ENCODE measurements at regions not wholly inside any gene's neighbourhood (a gene's known extent, or its start where the extent isn't known, plus 50 kb on each side); places are given as distances from the start of the nearest gene placed in this dataset.

GRCh38 chr13:58051807-58052375, 420.3 kb downstream of the PCDH17 start:
- DNase-seq (ENCODE audit: low spot score): no peak
- no peak overlapping the region for H3K4me3 ChIP-seq
- H3K27ac ChIP-seq: no peak overlapping the region
- TF ChIP-seq, protein P1, sequence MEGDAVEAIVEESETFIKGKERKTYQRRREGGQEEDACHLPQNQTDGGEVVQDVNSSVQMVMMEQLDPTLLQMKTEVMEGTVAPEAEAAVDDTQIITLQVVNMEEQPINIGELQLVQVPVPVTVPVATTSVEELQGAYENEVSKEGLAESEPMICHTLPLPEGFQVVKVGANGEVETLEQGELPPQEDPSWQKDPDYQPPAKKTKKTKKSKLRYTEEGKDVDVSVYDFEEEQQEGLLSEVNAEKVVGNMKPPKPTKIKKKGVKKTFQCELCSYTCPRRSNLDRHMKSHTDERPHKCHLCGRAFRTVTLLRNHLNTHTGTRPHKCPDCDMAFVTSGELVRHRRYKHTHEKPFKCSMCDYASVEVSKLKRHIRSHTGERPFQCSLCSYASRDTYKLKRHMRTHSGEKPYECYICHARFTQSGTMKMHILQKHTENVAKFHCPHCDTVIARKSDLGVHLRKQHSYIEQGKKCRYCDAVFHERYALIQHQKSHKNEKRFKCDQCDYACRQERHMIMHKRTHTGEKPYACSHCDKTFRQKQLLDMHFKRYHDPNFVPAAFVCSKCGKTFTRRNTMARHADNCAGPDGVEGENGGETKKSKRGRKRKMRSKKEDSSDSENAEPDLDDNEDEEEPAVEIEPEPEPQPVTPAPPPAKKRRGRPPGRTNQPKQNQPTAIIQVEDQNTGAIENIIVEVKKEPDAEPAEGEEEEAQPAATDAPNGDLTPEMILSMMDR (IDR thresholded peaks at IDR 0.05): no peak

DNA sequence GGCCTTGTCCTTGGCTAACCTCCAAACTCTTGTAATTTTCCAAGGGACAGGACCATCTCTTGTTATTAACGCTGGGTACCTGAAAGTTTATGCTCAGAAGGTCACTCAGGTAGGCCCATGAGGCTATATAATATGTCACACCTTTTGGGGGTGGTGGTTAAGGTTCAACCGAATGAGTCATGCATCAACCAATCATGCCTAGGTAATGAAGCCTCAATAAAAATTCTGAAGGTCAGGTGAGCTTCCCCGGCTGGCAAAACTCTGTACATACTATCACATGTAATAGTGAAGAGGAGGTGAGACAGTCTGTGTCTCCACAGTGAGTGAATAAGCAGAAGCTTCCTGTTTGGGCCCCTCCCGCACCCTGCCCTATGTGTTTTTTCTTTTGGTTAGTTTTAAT, 424.9 kb downstream of the PCDH17 start:
- no peak for DNase-seq (ENCODE audit: low spot score)
- Histone ChIP-seq H3K27ac (no peak overlapping the region), H3K4me3 (no peak overlapping the region)
- TF ChIP-seq, protein P1 (IDR thresholded peaks at IDR 0.05): no peak

DNA sequence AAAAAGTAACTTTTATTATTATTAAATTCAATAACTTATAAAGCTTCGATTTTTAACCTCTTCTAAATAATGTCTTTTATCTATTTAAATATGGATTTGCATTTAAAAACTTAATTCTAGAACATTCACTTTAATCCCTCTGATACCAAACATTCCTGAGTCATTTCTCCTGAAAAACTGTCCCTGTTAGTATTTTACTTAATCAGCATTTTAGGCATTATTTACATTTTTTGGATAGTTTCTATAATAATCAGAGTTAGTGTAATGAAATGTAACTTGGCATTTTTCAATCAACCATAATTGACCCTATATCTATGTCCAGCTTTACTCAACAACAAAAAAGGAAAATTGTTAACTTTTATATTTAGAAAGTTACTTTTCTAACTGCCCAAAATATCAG, 428.1 kb downstream of the PCDH17 start:
- H3K4me3 ChIP-seq: no peak overlapping the region
- no peak for DNase-seq (ENCODE audit: low spot score)
- TF ChIP-seq, protein P1 (IDR thresholded peaks at IDR 0.05): no peak
- no peak overlapping the region for H3K27ac ChIP-seq

DNA sequence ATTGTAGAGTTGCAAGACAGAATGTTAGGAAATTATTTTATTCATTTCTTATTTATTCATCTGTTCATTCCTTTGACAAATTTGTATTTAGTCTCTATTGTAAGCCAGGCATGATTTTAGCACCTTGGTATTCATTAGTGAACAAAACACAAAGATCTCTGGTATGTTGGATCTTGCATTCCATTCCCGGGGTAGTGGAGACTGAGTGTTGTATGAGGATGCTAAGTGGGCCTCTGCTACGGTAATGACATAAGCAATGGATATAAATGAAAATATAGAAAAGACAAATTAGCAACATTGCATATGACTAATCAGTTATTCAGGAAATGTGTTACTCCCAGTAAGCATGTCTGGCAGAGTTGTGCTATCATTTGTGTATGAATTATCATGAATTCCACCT, 449.3 kb downstream of the PCDH17 start:
- no peak for DNase-seq (ENCODE audit: low spot score)
- TF ChIP-seq, protein P1 (IDR thresholded peaks at IDR 0.05): no peak
- no peak overlapping the region for H3K27ac ChIP-seq

GRCh38 chr13:58081301-58081820, 449.8 kb downstream of the PCDH17 start:
- no peak overlapping the region for H3K4me3 ChIP-seq
- TF ChIP-seq, protein P1 (IDR thresholded peaks at IDR 0.05): no peak
- DNase-seq (ENCODE audit: low spot score): no peak
- H3K27ac ChIP-seq: no peak overlapping the region

More for the DNA sequence above, 449.3 kb downstream of the PCDH17 start:
- H3K4me3 ChIP-seq: no peak overlapping the region

GRCh38 chr13:58083064-58083463, 451.5 kb downstream of the PCDH17 start:
- DNase-seq (ENCODE audit: low spot score): no peak
- Histone ChIP-seq H3K27ac (no peak overlapping the region), H3K4me3 (no peak overlapping the region)
- TF ChIP-seq, protein P1 (IDR thresholded peaks at IDR 0.05): no peak

DNA sequence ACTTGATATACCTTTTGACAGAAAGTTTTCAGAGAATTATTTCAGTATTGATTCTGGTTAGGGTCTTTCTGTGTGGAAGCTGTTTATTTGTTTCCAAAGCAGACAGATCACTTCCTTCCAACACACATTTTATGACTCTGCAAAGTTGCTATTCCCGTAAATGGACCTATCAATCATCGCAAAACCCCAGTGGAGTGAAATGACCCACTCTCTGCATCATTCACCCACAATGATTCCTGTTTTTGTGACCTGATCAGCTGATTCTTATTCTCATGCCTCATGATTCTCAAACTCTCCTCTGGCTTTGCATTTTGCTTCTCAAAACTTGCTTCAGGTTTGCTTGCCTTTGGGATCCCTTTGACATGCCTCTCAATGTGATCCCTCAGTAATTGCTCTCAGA, 453.7 kb downstream of the PCDH17 start:
- no peak for DNase-seq (ENCODE audit: low spot score)
- H3K4me3 ChIP-seq: no peak overlapping the region
- TF ChIP-seq, protein P1 (IDR thresholded peaks at IDR 0.05): no peak
- no peak overlapping the region for H3K27ac ChIP-seq
